ENCODE measurements at regions not wholly inside any gene's neighbourhood (a gene's known extent, or its start where the extent isn't known, plus 50 kb on each side); places are given as distances from the start of the nearest gene placed in this dataset.

- H3K4me3 ChIP-seq (ENCODE audit: control insufficient read depth, low read depth, low read length), result no peak overlapping the region
- DNase-seq (ENCODE audit: low read depth), result no peak
- TF ChIP-seq, protein P1, sequence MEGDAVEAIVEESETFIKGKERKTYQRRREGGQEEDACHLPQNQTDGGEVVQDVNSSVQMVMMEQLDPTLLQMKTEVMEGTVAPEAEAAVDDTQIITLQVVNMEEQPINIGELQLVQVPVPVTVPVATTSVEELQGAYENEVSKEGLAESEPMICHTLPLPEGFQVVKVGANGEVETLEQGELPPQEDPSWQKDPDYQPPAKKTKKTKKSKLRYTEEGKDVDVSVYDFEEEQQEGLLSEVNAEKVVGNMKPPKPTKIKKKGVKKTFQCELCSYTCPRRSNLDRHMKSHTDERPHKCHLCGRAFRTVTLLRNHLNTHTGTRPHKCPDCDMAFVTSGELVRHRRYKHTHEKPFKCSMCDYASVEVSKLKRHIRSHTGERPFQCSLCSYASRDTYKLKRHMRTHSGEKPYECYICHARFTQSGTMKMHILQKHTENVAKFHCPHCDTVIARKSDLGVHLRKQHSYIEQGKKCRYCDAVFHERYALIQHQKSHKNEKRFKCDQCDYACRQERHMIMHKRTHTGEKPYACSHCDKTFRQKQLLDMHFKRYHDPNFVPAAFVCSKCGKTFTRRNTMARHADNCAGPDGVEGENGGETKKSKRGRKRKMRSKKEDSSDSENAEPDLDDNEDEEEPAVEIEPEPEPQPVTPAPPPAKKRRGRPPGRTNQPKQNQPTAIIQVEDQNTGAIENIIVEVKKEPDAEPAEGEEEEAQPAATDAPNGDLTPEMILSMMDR (IDR thresholded peaks at IDR 0.05; ENCODE audit: control insufficient read depth, insufficient read depth, low read depth, low read length, missing control alignments), result no peak
Observed at GRCh38 chr6:21501815-21502214, 91.7 kb upstream of the SOX4 start.

- TF ChIP-seq, protein P1 (IDR thresholded peaks at IDR 0.05; ENCODE audit: control insufficient read depth, insufficient read depth, low read depth, low read length, missing control alignments), result no peak
- no peak for DNase-seq (ENCODE audit: low read depth)
- H3K4me3 ChIP-seq (ENCODE audit: control insufficient read depth, low read depth, low read length), result no peak overlapping the region
Observed at GRCh38 chr6:21502682-21503081, 90.9 kb upstream of the SOX4 start.

DNA sequence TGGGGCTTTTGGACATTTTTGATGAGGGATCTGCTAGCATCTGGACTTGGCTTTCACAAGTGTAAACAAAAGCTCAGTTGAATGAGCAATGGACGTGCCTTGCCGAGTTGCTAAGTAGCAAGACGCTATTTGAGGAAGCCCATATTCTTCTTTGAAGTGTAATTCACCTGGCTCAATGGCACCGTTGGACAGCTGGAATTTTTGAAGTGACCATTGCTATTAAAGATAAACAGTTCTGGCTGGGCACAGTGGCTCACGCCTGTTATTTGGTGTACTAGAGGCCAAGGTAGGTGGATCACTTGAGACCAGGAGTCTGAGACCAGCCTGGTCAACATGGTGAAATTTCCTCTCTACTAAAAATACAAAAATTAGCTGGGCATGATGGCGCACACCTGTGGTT, 88.8 kb upstream of the SOX4 start:
- TF ChIP-seq, protein P1 (IDR thresholded peaks at IDR 0.05; ENCODE audit: control insufficient read depth, insufficient read depth, low read depth, low read length, missing control alignments), result no peak
- H3K4me3 ChIP-seq (ENCODE audit: control insufficient read depth, low read depth, low read length), result no peak overlapping the region
- DNase-seq (ENCODE audit: low read depth), result no peak

DNA sequence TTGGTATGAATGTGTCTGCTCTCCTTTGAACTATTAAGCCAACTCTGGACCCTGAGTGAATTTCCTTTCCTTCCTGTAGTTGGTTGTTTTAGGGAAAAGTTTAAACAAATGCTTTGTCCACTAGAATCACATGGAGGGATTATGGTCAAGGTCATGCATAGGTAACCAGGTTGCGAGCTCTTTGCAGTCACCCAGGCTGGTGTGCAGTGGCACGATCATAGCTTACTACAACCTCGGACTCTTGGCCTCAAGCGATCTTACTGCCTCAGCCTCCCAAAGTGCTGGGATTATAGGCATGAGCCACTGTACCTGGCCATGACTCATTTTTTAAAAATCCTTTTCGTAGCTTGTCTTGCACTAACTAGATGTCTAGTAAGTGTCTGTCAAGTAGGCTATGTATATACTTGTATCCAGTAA, 88.0 kb upstream of the SOX4 start:
- no peak overlapping the region for H3K4me3 ChIP-seq (ENCODE audit: control insufficient read depth, low read depth, low read length)
- DNase-seq (ENCODE audit: low read depth), result no peak
- TF ChIP-seq, protein P1 (IDR thresholded peaks at IDR 0.05; ENCODE audit: control insufficient read depth, insufficient read depth, low read depth, low read length, missing control alignments), result no peak

GRCh38 chr6:21506126-21506525, 87.4 kb upstream of the SOX4 start:
- DNase-seq (ENCODE audit: low read depth), result no peak
- TF ChIP-seq, protein P1 (IDR thresholded peaks at IDR 0.05; ENCODE audit: control insufficient read depth, insufficient read depth, low read depth, low read length, missing control alignments), result no peak
- no peak overlapping the region for H3K4me3 ChIP-seq (ENCODE audit: control insufficient read depth, low read depth, low read length)

GRCh38 chr6:21507811-21508210, 85.7 kb upstream of the SOX4 start:
- H3K4me3 ChIP-seq (ENCODE audit: control insufficient read depth, low read depth, low read length), result no peak overlapping the region
- no peak for DNase-seq (ENCODE audit: low read depth)
- TF ChIP-seq, protein P1 (IDR thresholded peaks at IDR 0.05; ENCODE audit: control insufficient read depth, insufficient read depth, low read depth, low read length, missing control alignments), result no peak

- no peak for DNase-seq (ENCODE audit: low read depth)
- no peak overlapping the region for H3K4me3 ChIP-seq (ENCODE audit: control insufficient read depth, low read depth, low read length)
- TF ChIP-seq, protein P1 (IDR thresholded peaks at IDR 0.05; ENCODE audit: control insufficient read depth, insufficient read depth, low read depth, low read length, missing control alignments), result no peak
Observed at GRCh38 chr6:21508753-21509152, 84.8 kb upstream of the SOX4 start.
